GM12801 (cell line): ENCODE measurements at regions not wholly inside any gene's neighbourhood (a gene's known extent, or its start where the extent isn't known, plus 50 kb on each side); places are given as distances from the start of the nearest gene placed in this dataset.

ENCODE experiments used
- CTCF ChIP-seq: IDR thresholded peaks from one replicate; pipeline ENCODE4 v1.5.1; 2011; ENCODE audit warnings: control low read depth; ENCODE audit not compliant: insufficient read length; ENCODE audit errors: extremely low read depth

- TF ChIP-seq CTCF: no peak
Observed at GRCh38 chr4:24102621-24103020, 212.8 kb upstream of the PPARGC1A start.

GRCh38 chr4:24096603-24097002, 206.8 kb upstream of the PPARGC1A start:
- TF ChIP-seq CTCF: no peak

- no peak for TF ChIP-seq CTCF
Observed at GRCh38 chr4:24094726-24095125, 204.9 kb upstream of the PPARGC1A start.

GRCh38 chr4:24093446-24093845, 203.6 kb upstream of the PPARGC1A start:
- no peak for TF ChIP-seq CTCF

- no peak for TF ChIP-seq CTCF
Observed at GRCh38 chr4:24091639-24092233, 201.9 kb upstream of the PPARGC1A start.

- TF ChIP-seq CTCF: no peak
Observed at GRCh38 chr4:24089851-24090534, 200.1 kb upstream of the PPARGC1A start.

- no peak for TF ChIP-seq CTCF
Observed at GRCh38 chr4:24080871-24081270, 191.0 kb upstream of the PPARGC1A start.
